Right lobe of liver (tissue), 4 donors: ENCODE measurements at regions not wholly inside any gene's neighbourhood (a gene's known extent, or its start where the extent isn't known, plus 50 kb on each side); places are given as distances from the start of the nearest gene placed in this dataset.

ENCODE experiments used
- POLR2A ChIP-seq: fragments of 450-650 bp; IDR thresholded peaks from one replicate; pipeline ENCODE4 v1.6.1; 2017; ENCODE audit warnings: antibody characterized with exemption, mild to moderate bottlenecking
- TF ChIP-seq, protein P1 (sequence below), 4 donors: fragments of 200-600 bp in 3 of 4; fragments of 450-650 bp in 1 of 4; IDR thresholded peaks; one replicate each; pipeline versions ENCODE4 v1.5.1 to v1.8.0; 2016 to 2022; ENCODE audit warnings: antibody characterized with exemption in 4 of 4, mild to moderate bottlenecking in 2 of 4
- donor health status: DM: no; HTN: no; CAD: no.
- donor health status: DM: no; HTN: no; CAD: no.
- donor health status: DM: no; HTN: yes; CAD: no.

DNA sequence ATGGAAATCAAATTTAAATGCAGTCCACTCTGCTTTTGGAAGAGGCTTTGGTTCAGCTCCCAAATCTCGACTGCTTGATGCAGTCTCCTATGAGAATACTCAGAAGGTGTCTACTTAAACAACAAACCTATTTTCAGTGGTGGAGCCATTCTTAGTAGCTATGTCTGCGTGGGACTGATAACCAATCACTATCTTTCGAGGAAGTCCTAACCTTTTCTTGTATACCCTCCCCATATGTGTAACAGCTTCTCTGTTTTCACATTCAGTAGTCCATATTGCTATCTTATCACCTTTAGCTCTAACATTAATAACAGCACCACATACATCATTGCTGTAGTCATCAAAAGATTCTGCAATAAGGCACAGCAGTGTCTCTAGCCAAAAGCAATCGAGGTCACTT is 333.0 kb upstream of the ATP11B start:
- TF ChIP-seq POLR2A: no peak
- TF ChIP-seq, protein P1, sequence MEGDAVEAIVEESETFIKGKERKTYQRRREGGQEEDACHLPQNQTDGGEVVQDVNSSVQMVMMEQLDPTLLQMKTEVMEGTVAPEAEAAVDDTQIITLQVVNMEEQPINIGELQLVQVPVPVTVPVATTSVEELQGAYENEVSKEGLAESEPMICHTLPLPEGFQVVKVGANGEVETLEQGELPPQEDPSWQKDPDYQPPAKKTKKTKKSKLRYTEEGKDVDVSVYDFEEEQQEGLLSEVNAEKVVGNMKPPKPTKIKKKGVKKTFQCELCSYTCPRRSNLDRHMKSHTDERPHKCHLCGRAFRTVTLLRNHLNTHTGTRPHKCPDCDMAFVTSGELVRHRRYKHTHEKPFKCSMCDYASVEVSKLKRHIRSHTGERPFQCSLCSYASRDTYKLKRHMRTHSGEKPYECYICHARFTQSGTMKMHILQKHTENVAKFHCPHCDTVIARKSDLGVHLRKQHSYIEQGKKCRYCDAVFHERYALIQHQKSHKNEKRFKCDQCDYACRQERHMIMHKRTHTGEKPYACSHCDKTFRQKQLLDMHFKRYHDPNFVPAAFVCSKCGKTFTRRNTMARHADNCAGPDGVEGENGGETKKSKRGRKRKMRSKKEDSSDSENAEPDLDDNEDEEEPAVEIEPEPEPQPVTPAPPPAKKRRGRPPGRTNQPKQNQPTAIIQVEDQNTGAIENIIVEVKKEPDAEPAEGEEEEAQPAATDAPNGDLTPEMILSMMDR (IDR thresholded peaks at IDR 0.05): no peak
